GM23338 (cell line): ENCODE measurements at regions not wholly inside any gene's neighbourhood (a gene's known extent, or its start where the extent isn't known, plus 50 kb on each side); places are given as distances from the start of the nearest gene placed in this dataset.

Source experiments
- ATAC-seq: fragments of 200-7000 bp; cut with Tn5 transposase; 3 replicates; pipeline ENCODE4 v1.9.1; 2020
- DNase-seq: peaks from one replicate; pipeline ENCODE4 v3.0.0-alpha.2; 2015; ENCODE audit warnings: low spot score
- H2AFZ ChIP-seq: fragments of 200-600 bp; sonication (generic); 2 replicates; pipeline ENCODE4 v1.8.0; 2016; ENCODE audit warnings: antibody characterized with exemption, mild to moderate bottlenecking, moderate library complexity
- H3F3A ChIP-seq: fragments of 200-600 bp; sonication (generic); replicated peaks from 2 replicates; pipeline ENCODE4 v1.8.0; 2017; ENCODE audit warnings: antibody characterized with exemption, mixed run types, low read depth
- H3K27ac ChIP-seq: fragments of 200-600 bp; sonication (generic); 2 replicates; pipeline ENCODE4 v1.6.1; 2016; ENCODE audit warnings: low read depth
- H3K27me3 ChIP-seq: fragments of 200-600 bp; sonication (generic); 2 replicates; pipeline ENCODE4 v1.8.0; 2016; ENCODE audit warnings: mild to moderate bottlenecking, mixed run types, moderate library complexity; ENCODE audit not compliant: insufficient read depth
- H3K36me3 ChIP-seq: fragments of 200-600 bp; sonication (generic); 2 replicates; pipeline ENCODE4 v1.8.0; 2016; ENCODE audit warnings: mild to moderate bottlenecking; ENCODE audit not compliant: insufficient read depth
- H3K4me1 ChIP-seq: fragments of 200-600 bp; sonication (generic); 2 replicates; pipeline ENCODE4 v1.8.0; 2016; ENCODE audit warnings: mild to moderate bottlenecking, moderate library complexity; ENCODE audit not compliant: insufficient read depth
- H3K4me2 ChIP-seq: fragments of 200-600 bp; sonication (generic); 2 replicates; pipeline ENCODE4 v1.7.1; 2017; ENCODE audit warnings: mixed run types
- H3K4me3 ChIP-seq: fragments of 200-600 bp; sonication (generic); 2 replicates; pipeline ENCODE4 v1.6.1; 2016; ENCODE audit warnings: mixed run types
- H3K79me2 ChIP-seq: fragments of 200-600 bp; sonication (generic); replicated peaks from 2 replicates; pipeline ENCODE4 v1.8.0; 2017; ENCODE audit warnings: mild to moderate bottlenecking; ENCODE audit not compliant: insufficient read depth
- H3K9me2 ChIP-seq: fragments of 200-600 bp; sonication (generic); 2 replicates; pipeline ENCODE4 v1.8.0; 2017; ENCODE audit not compliant: insufficient read depth
- H4K20me1 ChIP-seq: fragments of 200-600 bp; sonication (generic); replicated peaks from 2 replicates; pipeline ENCODE4 v1.8.0; 2017; ENCODE audit warnings: mild to moderate bottlenecking; ENCODE audit not compliant: insufficient read depth
- H3K27ac Mint-ChIP-seq: 2 replicates; pipeline ENCODE4 v1.8.0; 2020; ENCODE audit warnings: inconsistent platforms, mild to moderate bottlenecking, moderate library complexity, mixed read lengths
- H3K27me3 Mint-ChIP-seq: 3 replicates; pipeline ENCODE4 v1.8.0; 2022; ENCODE audit warnings: low read depth, mild to moderate bottlenecking, moderate library complexity, mixed read lengths, inconsistent platforms; ENCODE audit not compliant: insufficient read depth, poor library complexity
- H3K36me3 Mint-ChIP-seq: 3 replicates; pipeline ENCODE4 v1.8.0; 2021; ENCODE audit warnings: low read depth, mild to moderate bottlenecking, inconsistent platforms, moderate library complexity, mixed read lengths
- H3K4me1 Mint-ChIP-seq: 3 replicates; pipeline ENCODE4 v1.8.0; 2020; ENCODE audit warnings: mild to moderate bottlenecking, inconsistent platforms, mixed read lengths
- H3K4me3 Mint-ChIP-seq: 3 replicates; pipeline ENCODE4 v1.8.0; 2021; ENCODE audit warnings: moderate library complexity, mild to moderate bottlenecking, inconsistent platforms, mixed read lengths
- H3K9me3 Mint-ChIP-seq: 3 replicates; pipeline ENCODE4 v1.8.0; 2020; ENCODE audit warnings: moderate library complexity, mild to moderate bottlenecking, inconsistent platforms, mixed read lengths
- CREB1 ChIP-seq: fragments of 250-450 bp; sonication (Bioruptor Pico); IDR thresholded peaks from 2 replicates; pipeline ENCODE4 v1.5.0; 2020; ENCODE audit warnings: low read depth, mild to moderate bottlenecking, moderate library complexity
- CTCF ChIP-seq, 2 experiments: fragments of 200-600 bp in 1 of 2; sonication (generic) in 1 of 2; conservative IDR thresholded peaks; 2 replicates each; pipeline versions ENCODE4 v1.5.1 to v1.6.1; 2016 to 2017; ENCODE audit warnings: antibody characterized with exemption in 2 of 2, low read depth in 2 of 2, mild to moderate bottlenecking in 2 of 2, moderate library complexity in 1 of 2
- ETS1 ChIP-seq: IDR thresholded peaks from 2 replicates; pipeline ENCODE4 v1.6.1; 2016; ENCODE audit warnings: antibody characterized with exemption
- EZH2 ChIP-seq: fragments of 200-600 bp; sonication (generic); IDR thresholded peaks from one replicate; pipeline ENCODE4 v1.8.0; 2017; ENCODE audit warnings: antibody characterized with exemption, mild to moderate bottlenecking, low read depth; ENCODE audit not compliant: unreplicated experiment
- EZH2phosphoT487 ChIP-seq: fragments of 200-600 bp; sonication (generic); IDR thresholded peaks from one replicate; pipeline ENCODE4 v1.8.1; 2018; ENCODE audit warnings: antibody characterized with exemption; ENCODE audit not compliant: unreplicated experiment
- JUNB ChIP-seq: IDR thresholded peaks from one replicate; pipeline ENCODE4 v1.6.1; 2016; ENCODE audit warnings: antibody characterized with exemption; ENCODE audit not compliant: unreplicated experiment
- NANOG ChIP-seq: IDR thresholded peaks from 2 replicates; pipeline ENCODE4 v1.6.1; 2016; ENCODE audit warnings: antibody characterized with exemption, borderline replicate concordance
- POLR2AphosphoS5 ChIP-seq: IDR thresholded peaks from 2 replicates; pipeline ENCODE4 v1.6.1; 2016; ENCODE audit warnings: antibody characterized with exemption, low read depth
- REST ChIP-seq: IDR thresholded peaks from one replicate; pipeline ENCODE4 v1.6.1; 2018; ENCODE audit warnings: antibody characterized with exemption; ENCODE audit not compliant: unreplicated experiment
- STAT1 ChIP-seq: IDR thresholded peaks from one replicate; pipeline ENCODE4 v1.6.1; 2016; ENCODE audit warnings: antibody characterized with exemption; ENCODE audit not compliant: unreplicated experiment
- ZNF114 ChIP-seq: fragments of 250-450 bp; sonication (Bioruptor Pico); IDR thresholded peaks from 2 replicates; pipeline ENCODE4 v1.5.0; 2020; ENCODE audit warnings: mild to moderate bottlenecking, moderate library complexity
- ZNF331 ChIP-seq: fragments of 250-450 bp; sonication (Bioruptor Pico); IDR thresholded peaks from 2 replicates; pipeline ENCODE4 v1.5.0; 2020; ENCODE audit warnings: low read depth, mild to moderate bottlenecking, moderate library complexity
- ZNF462 ChIP-seq: fragments of 250-450 bp; sonication (Bioruptor Pico); IDR thresholded peaks from 2 replicates; pipeline ENCODE4 v1.5.0; 2020; ENCODE audit warnings: mild to moderate bottlenecking, moderate library complexity

GRCh38 chr15:38818157-38818790 is 253.7 kb upstream of the RASGRP1 start:
- H3K9me3 Mint-ChIP-seq: no peaks in the 10 kb centered on the region

More at GRCh38 chr15:38818157-38818790, 253.7 kb upstream of the RASGRP1 start:
- H2AFZ ChIP-seq: peak overlapping the region; percentile 60
- H3K4me3 ChIP-seq: no peak overlapping the region
- H3K36me3 Mint-ChIP-seq: no peaks in the 10 kb centered on the region
- no peaks in the 10 kb centered on the region; the same call in 1 of the 2 replicates for H3K4me1 ChIP-seq
- no peaks in the 10 kb centered on the region for H3F3A ChIP-seq
- DNase-seq (peak; percentile 23), ATAC-seq (peak; percentile 62)
- H3K27ac Mint-ChIP-seq: no peak overlapping the region
- no peaks in the 10 kb centered on the region for H3K9me2 ChIP-seq
- H3K79me2 ChIP-seq: no peaks in the 10 kb centered on the region
- no peaks in the 10 kb centered on the region for H4K20me1 ChIP-seq
- peaks cover 6% of the 10 kb centered on the region; the same call in 2 of the 3 replicates for H3K4me1 Mint-ChIP-seq
- H3K4me3 Mint-ChIP-seq: no peak overlapping the region
- no peak overlapping the region for H3K27ac ChIP-seq
- H3K27me3 Mint-ChIP-seq: no peaks in the 10 kb centered on the region
- H3K4me2 ChIP-seq: no peak overlapping the region
- no peak for TF ChIP-seq EZH2phosphoT487
- no peak for TF ChIP-seq POLR2AphosphoS5
- no peak for TF ChIP-seq NANOG
- no peak for TF ChIP-seq JUNB
- no peak for TF ChIP-seq ZNF331
- no peak for TF ChIP-seq ZNF462
- TF ChIP-seq STAT1: no peak
- no peak for TF ChIP-seq CREB1
- no peak for TF ChIP-seq CTCF (conservative IDR thresholded peaks at IDR 0.05; ENCODE audit: low read depth in 2 of 2)
- TF ChIP-seq ZNF114 (CRISPR knock-in tag): no peak
- no peak for TF ChIP-seq REST
- TF ChIP-seq ETS1: no peak
- no peak for TF ChIP-seq EZH2
- H3K27me3 ChIP-seq: no peaks in the 10 kb centered on the region
- H3K36me3 ChIP-seq: no peaks in the 10 kb centered on the region
